ENCODE measurements at regions not wholly inside any gene's neighbourhood (a gene's known extent, or its start where the extent isn't known, plus 50 kb on each side); places are given as distances from the start of the nearest gene placed in this dataset.

GRCh38 chr10:131691481-131692090 is 209.2 kb upstream of the PPP2R2D start:
- dilution Hi-C loops (cut with MboI; ENCODE audit: extremely low pct_ligation_motif_present, low sequenced_read_pairs) (no loop called here), intact Hi-C loops (cut with micrococcal nuclease) (no loop called here)
- Histone ChIP-seq H3K9me1 (replicated peaks; ENCODE audit: control insufficient read depth, extremely low read depth, insufficient read depth, low read length) (no peaks in the 10 kb centered on the region), H3K9ac (replicated peaks; ENCODE audit: extremely low read depth, insufficient read depth, low read length) (no peak overlapping the region), H3K79me2 (ENCODE audit: control insufficient read depth, insufficient read depth, low read length) (no peaks in the 10 kb centered on the region), H3K4me3 (replicated peaks in 1 of 3; ENCODE audit: insufficient read depth in 1 of 3, low read depth in 1 of 3, low read length in 3 of 3) (no peak overlapping the region), H2AFZ (ENCODE audit: low read depth, low read length) (no peak overlapping the region), H3K27ac (ENCODE audit: insufficient read depth, low read depth, low read length) (no peak overlapping the region), H3K4me1 (ENCODE audit: control insufficient read depth, extremely low read depth, insufficient read depth, low read length) (no peaks in the 10 kb centered on the region), H3K9me3 (replicated peaks; ENCODE audit: control insufficient read depth, insufficient read depth, low read length) (peaks cover 6% of the 10 kb centered on the region), H3K27me3 (ENCODE audit: control insufficient read depth in 2 of 2, insufficient read depth in 2 of 2, low read length in 2 of 2) (no peaks in the 10 kb centered on the region), H3K36me3 (ENCODE audit: control insufficient read depth in 2 of 2, extremely low read depth in 1 of 2, insufficient read depth in 2 of 2, low read length in 2 of 2) (no peaks in the 10 kb centered on the region), H4K20me1 (replicated peaks; ENCODE audit: control insufficient read depth, extremely low read depth, insufficient read depth, low read length) (no peaks in the 10 kb centered on the region), H3K4me2 (ENCODE audit: insufficient read depth, low read length) (no peak overlapping the region)
- FAIRE-seq, result no peak
- no TSS peak for BruUV-seq (replicated peaks)
- DNase-seq (ENCODE audit: low read depth, low spot score), result no peak
- POLR2A ChIA-PET, result no interaction called here
- CTCF ChIA-PET, result no interaction called here
- no peak for TF ChIP-seq EZH2 (IDR thresholded peaks at IDR 0.05; ENCODE audit: borderline replicate concordance, low read depth, low read length, severe bottlenecking)

DNA sequence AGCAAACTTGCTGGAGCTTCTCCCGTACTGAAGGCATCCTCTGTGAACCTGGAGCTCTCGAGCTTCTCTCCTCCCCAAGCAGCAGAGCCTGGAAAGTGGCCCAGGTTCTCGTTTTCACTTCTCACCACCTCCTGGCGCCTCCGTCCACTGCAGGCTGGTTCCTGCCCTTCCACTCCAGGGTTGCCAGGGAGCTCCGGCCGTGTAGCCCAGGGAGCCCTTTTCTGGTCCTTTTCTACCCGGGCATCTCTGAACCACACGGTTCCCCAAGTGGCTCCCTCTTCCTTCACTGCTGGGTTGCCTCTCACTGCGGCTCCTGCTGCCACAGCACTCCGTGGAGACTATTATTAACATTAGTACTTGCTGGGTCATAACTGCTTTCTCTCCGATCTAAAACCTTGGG is 208.6 kb upstream of the PPP2R2D start:
- Histone ChIP-seq H3K4me2 (ENCODE audit: insufficient read depth, low read length) (no peak overlapping the region), H3K9me1 (replicated peaks; ENCODE audit: control insufficient read depth, extremely low read depth, insufficient read depth, low read length) (no peaks in the 10 kb centered on the region), H3K27me3 (ENCODE audit: control insufficient read depth in 2 of 2, insufficient read depth in 2 of 2, low read length in 2 of 2) (no peaks in the 10 kb centered on the region), H3K4me1 (ENCODE audit: control insufficient read depth, extremely low read depth, insufficient read depth, low read length) (no peaks in the 10 kb centered on the region), H3K9me3 (replicated peaks; ENCODE audit: control insufficient read depth, insufficient read depth, low read length) (peaks cover 6% of the 10 kb centered on the region), H3K79me2 (ENCODE audit: control insufficient read depth, insufficient read depth, low read length) (no peaks in the 10 kb centered on the region), H3K36me3 (ENCODE audit: control insufficient read depth in 2 of 2, extremely low read depth in 1 of 2, insufficient read depth in 2 of 2, low read length in 2 of 2) (no peaks in the 10 kb centered on the region), H3K27ac (ENCODE audit: insufficient read depth, low read depth, low read length) (no peak overlapping the region), H2AFZ (ENCODE audit: low read depth, low read length) (no peak overlapping the region), H3K4me3 (replicated peaks in 1 of 3; ENCODE audit: insufficient read depth in 1 of 3, low read depth in 1 of 3, low read length in 3 of 3) (no peak overlapping the region), H3K9ac (replicated peaks; ENCODE audit: extremely low read depth, insufficient read depth, low read length) (no peak overlapping the region), H4K20me1 (replicated peaks; ENCODE audit: control insufficient read depth, extremely low read depth, insufficient read depth, low read length) (no peaks in the 10 kb centered on the region)
- dilution Hi-C loops (cut with MboI; ENCODE audit: extremely low pct_ligation_motif_present, low sequenced_read_pairs), result no loop called here
- intact Hi-C loops (cut with micrococcal nuclease), result no loop called here
- BruUV-seq (replicated peaks), result no TSS peak
- POLR2A ChIA-PET, result no interaction called here
- no peak for FAIRE-seq
- CTCF ChIA-PET, result no interaction called here
- TF ChIP-seq POLR2AphosphoS5 (IDR thresholded peaks at IDR 0.05; ENCODE audit: insufficient read depth, low read depth, low read length) (no peak), POLR2A (IDR thresholded peaks at IDR 0.05; ENCODE audit: low read depth, low read length) (no peak), GATA2 (IDR thresholded peaks at IDR 0.05; ENCODE audit: insufficient read depth, insufficient read length, low read depth, low read length) (no peak), JUN (IDR thresholded peaks at IDR 0.05; ENCODE audit: borderline replicate concordance, insufficient read depth, insufficient read length, low read depth) (no peak), EZH2 (IDR thresholded peaks at IDR 0.05; ENCODE audit: borderline replicate concordance, low read depth, low read length, severe bottlenecking) (no peak), FOS (IDR thresholded peaks at IDR 0.05; ENCODE audit: borderline replicate concordance, insufficient read depth, low read length) (no peak)
- TF ChIP-seq, protein P1, sequence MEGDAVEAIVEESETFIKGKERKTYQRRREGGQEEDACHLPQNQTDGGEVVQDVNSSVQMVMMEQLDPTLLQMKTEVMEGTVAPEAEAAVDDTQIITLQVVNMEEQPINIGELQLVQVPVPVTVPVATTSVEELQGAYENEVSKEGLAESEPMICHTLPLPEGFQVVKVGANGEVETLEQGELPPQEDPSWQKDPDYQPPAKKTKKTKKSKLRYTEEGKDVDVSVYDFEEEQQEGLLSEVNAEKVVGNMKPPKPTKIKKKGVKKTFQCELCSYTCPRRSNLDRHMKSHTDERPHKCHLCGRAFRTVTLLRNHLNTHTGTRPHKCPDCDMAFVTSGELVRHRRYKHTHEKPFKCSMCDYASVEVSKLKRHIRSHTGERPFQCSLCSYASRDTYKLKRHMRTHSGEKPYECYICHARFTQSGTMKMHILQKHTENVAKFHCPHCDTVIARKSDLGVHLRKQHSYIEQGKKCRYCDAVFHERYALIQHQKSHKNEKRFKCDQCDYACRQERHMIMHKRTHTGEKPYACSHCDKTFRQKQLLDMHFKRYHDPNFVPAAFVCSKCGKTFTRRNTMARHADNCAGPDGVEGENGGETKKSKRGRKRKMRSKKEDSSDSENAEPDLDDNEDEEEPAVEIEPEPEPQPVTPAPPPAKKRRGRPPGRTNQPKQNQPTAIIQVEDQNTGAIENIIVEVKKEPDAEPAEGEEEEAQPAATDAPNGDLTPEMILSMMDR (IDR thresholded peaks at IDR 0.05; ENCODE audit: extremely low read depth in 1 of 2, insufficient read depth in 1 of 2, low read depth in 1 of 2, low read length in 2 of 2), result no peak
- TF ChIP-seq, protein P2, sequence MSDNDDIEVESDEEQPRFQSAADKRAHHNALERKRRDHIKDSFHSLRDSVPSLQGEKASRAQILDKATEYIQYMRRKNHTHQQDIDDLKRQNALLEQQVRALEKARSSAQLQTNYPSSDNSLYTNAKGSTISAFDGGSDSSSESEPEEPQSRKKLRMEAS (IDR thresholded peaks at IDR 0.05; ENCODE audit: insufficient read depth, insufficient read length), result no peak
- no peak for DNase-seq (ENCODE audit: low read depth, low spot score)
